Stimulated activated effector memory CD8-positive, alpha-beta T cell treated with anti-CD3 and anti-CD28 coated beads, Interleukin-12 subunit alpha, Interleukin-12 subunit beta, amount 100 ng/mL, for 72 hours (primary cell): ENCODE measurements at regions not wholly inside any gene's neighbourhood (a gene's known extent, or its start where the extent isn't known, plus 50 kb on each side); places are given as distances from the start of the nearest gene placed in this dataset.

Experiments used
- ATAC-seq: fragments of 150-1000 bp; cut with Tn5 transposase; 2 replicates; pipeline ENCODE4 v1.10.0; 2021
- DNase-seq, 2 donors: peaks; one replicate each; pipeline ENCODE4 v3.0.0; 2021 to 2022; ENCODE audit warnings: low spot score in 2 of 2
- H3K27ac Mint-ChIP-seq: one replicate; pipeline ENCODE4 v1.8.0; 2022; ENCODE audit warnings: mild to moderate bottlenecking, mixed read lengths
- H3K36me3 Mint-ChIP-seq: one replicate; pipeline ENCODE4 v1.8.0; 2022; ENCODE audit warnings: mild to moderate bottlenecking, mixed read lengths
- H3K4me1 Mint-ChIP-seq: one replicate; pipeline ENCODE4 v1.8.0; 2022; ENCODE audit warnings: mixed read lengths
- H3K4me3 Mint-ChIP-seq: one replicate; pipeline ENCODE4 v1.8.0; 2022; ENCODE audit warnings: mild to moderate bottlenecking, mixed read lengths
- H3K9me3 Mint-ChIP-seq: one replicate; pipeline ENCODE4 v1.8.0; 2022; ENCODE audit warnings: mixed read lengths

DNA sequence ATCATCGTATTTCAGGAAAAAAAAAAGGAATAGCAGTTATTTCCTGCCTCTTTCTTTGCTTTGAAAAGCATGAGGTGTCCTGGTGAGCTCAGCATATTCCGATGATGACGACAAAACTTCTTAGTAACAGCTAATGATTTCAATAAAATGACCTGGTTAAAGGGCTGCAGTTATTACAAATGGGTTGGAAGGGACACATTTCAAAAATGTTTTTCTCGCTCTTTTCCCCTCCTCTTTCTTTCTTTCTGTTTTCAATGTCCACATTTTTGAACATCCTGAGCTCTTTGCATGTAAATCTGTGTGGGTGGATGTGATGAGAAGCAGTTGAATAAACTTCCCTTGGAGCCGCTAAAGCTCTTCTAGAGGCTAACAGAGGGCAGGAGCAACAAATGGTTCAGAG is 186.8 kb upstream of the SLC27A6 start:
- Mint-ChIP-seq H3K27ac (no peak overlapping the region), H3K36me3 (no peaks in the 10 kb centered on the region), H3K4me1 (no peaks in the 10 kb centered on the region), H3K4me3 (no peak overlapping the region), H3K9me3 (no peaks in the 10 kb centered on the region)
- no peak for DNase-seq
- ATAC-seq, result no peak

DNA sequence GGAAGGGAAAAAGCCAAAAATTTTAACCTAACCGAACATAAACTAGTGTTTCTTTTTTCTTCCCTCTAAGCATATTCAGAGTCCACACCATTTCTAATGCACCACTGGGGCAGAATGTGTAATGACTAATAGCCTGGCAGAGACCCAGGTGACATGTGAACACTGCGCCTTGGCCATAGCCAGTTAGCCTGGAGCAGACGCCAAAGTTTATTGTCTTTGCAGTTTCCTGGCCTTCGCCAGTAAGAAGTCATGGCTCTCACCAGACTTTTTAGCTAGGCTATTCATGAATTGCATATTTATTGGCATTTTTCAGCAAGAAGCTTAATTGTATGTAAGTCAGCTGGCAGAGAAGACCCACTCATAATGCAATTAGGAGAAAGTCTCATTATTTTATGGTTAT is 182.8 kb upstream of the SLC27A6 start:
- Mint-ChIP-seq H3K4me1 (no peaks in the 10 kb centered on the region), H3K4me3 (no peak overlapping the region), H3K27ac (no peak overlapping the region), H3K36me3 (no peaks in the 10 kb centered on the region), H3K9me3 (no peaks in the 10 kb centered on the region)
- DNase-seq, result no peak
- no peak for ATAC-seq

GRCh38 chr5:128784726-128785125 is 180.6 kb upstream of the SLC27A6 start:
- no peaks in the 10 kb centered on the region for H3K36me3 Mint-ChIP-seq
- no peaks in the 10 kb centered on the region for H3K9me3 Mint-ChIP-seq
- H3K4me1 Mint-ChIP-seq, result no peaks in the 10 kb centered on the region
- H3K27ac Mint-ChIP-seq, result no peak overlapping the region
- no peak for ATAC-seq
- no peak overlapping the region for H3K4me3 Mint-ChIP-seq
- no peak for DNase-seq

- Mint-ChIP-seq H3K4me1 (no peaks in the 10 kb centered on the region), H3K4me3 (no peak overlapping the region), H3K9me3 (no peaks in the 10 kb centered on the region), H3K27ac (no peak overlapping the region), H3K36me3 (no peaks in the 10 kb centered on the region)
- ATAC-seq (peak; percentile 53), DNase-seq (no peak)
These were observed 174.0 kb upstream of the SLC27A6 start for GRCh38 chr5:128791312-128791711.

DNA sequence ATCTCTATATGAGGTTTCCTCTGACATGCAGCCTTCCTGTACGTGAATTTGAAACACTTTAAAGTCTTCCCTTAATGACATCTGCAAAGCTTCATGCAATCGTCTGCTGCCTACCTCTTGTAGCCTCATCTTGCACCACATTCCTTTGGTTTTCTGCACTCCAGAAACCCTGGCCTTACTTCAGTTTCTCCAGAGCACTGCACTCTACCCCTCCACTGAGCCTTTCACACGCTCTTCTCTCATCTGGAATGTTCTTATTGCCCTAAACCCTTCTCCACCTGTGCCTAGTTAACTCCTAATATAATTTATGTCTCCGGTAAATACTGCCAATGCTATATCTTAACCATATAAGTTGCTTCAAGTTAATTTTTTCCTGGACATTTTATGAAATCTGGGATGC is 168.8 kb upstream of the SLC27A6 start:
- Mint-ChIP-seq H3K27ac (no peak overlapping the region), H3K4me1 (no peaks in the 10 kb centered on the region), H3K36me3 (no peaks in the 10 kb centered on the region), H3K4me3 (no peak overlapping the region), H3K9me3 (peaks cover 3% of the 10 kb centered on the region)
- DNase-seq (no peak), ATAC-seq (no peak)

- DNase-seq, result no peak
- Mint-ChIP-seq H3K4me1 (no peaks in the 10 kb centered on the region), H3K9me3 (peaks cover 6% of the 10 kb centered on the region), H3K27ac (no peak overlapping the region), H3K36me3 (no peaks in the 10 kb centered on the region), H3K4me3 (no peak overlapping the region)
- ATAC-seq, result no peak
These were observed 166.4 kb upstream of the SLC27A6 start for GRCh38 chr5:128798871-128799270.

GRCh38 chr5:128799945-128800344 is 165.3 kb upstream of the SLC27A6 start:
- Mint-ChIP-seq H3K9me3 (peaks cover 6% of the 10 kb centered on the region), H3K27ac (no peak overlapping the region), H3K36me3 (no peaks in the 10 kb centered on the region), H3K4me3 (no peak overlapping the region), H3K4me1 (no peaks in the 10 kb centered on the region)
- ATAC-seq, result no peak
- DNase-seq, result no peak

- DNase-seq, result no peak
- no peaks in the 10 kb centered on the region for H3K4me1 Mint-ChIP-seq
- no peak overlapping the region for H3K4me3 Mint-ChIP-seq
- ATAC-seq, result no peak
- no peaks in the 10 kb centered on the region for H3K36me3 Mint-ChIP-seq
- H3K9me3 Mint-ChIP-seq, result peaks cover 6% of the 10 kb centered on the region
- H3K27ac Mint-ChIP-seq, result no peak overlapping the region
These were observed 164.9 kb upstream of the SLC27A6 start for GRCh38 chr5:128800377-128800776.

DNA sequence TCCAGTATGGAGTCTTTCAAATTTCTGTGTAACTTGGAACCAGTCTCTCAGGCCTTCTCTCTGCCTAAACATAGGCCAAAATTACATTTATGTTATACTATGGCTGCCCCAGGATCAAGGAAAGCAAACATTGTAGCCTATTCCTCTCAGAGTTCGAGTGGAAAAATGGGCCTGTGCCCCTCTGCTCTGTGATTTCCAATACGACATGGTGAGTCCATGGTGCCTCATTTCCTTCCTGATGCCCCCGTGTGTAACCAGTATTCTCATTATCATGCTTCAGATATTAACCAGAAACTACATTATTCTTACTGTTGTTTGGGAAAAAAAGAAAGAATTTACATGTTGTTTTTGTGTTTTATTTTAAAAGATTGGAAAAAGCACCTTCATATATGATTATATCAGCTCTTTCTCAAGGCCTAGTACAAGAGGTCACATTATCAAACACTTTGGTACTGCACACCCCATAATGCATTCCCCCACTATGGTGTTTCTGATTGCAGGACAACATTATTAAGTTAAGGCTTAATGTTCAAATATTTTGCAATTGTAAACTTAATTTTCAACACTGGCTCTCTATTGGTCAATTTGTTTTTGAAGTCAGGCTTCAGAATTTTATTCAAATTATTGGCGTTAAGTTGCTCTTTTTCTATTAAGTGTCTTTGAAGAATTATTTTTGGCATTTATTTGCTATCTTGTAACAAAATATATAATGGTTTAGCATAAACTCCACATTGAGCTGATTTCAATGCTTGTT is 151.8 kb upstream of the SLC27A6 start:
- Mint-ChIP-seq H3K36me3 (no peaks in the 10 kb centered on the region), H3K4me1 (no peaks in the 10 kb centered on the region), H3K9me3 (peaks cover 12% of the 10 kb centered on the region), H3K27ac (no peak overlapping the region), H3K4me3 (no peak overlapping the region)
- ATAC-seq (no peak), DNase-seq (no peak)

- ATAC-seq, result no peak
These were observed 150.1 kb upstream of the SLC27A6 start for GRCh38 chr5:128815201-128815600.

DNA sequence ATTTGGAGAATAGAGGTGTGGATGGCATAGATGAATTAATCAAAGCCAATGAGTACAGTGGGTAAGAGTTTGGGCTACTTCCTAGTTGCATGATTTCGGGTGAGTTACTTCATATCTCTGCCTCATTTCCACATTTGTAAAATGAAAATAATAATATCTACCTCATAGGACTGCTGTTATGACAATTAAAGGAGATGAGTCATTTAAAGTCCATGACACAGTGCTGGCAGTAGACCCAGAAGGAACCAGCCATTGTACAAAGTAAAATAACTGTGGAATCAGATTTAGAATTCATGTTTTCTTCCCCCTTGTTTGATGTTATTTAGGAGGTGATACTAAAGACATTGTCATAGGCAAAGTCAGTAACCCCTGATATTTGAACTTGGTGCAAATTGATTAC is 139.5 kb upstream of the SLC27A6 start:
- Mint-ChIP-seq H3K4me1 (no peaks in the 10 kb centered on the region), H3K4me3 (no peak overlapping the region), H3K27ac (no peak overlapping the region), H3K36me3 (no peaks in the 10 kb centered on the region), H3K9me3 (peaks cover 3% of the 10 kb centered on the region)
- ATAC-seq (no peak), DNase-seq (no peak)

More at GRCh38 chr5:128815201-128815600, 150.1 kb upstream of the SLC27A6 start:
- no peak overlapping the region for H3K27ac Mint-ChIP-seq
- no peaks in the 10 kb centered on the region for H3K4me1 Mint-ChIP-seq
- DNase-seq, result no peak
- H3K4me3 Mint-ChIP-seq, result no peak overlapping the region
- peaks cover 10% of the 10 kb centered on the region for H3K9me3 Mint-ChIP-seq
- no peaks in the 10 kb centered on the region for H3K36me3 Mint-ChIP-seq

DNA sequence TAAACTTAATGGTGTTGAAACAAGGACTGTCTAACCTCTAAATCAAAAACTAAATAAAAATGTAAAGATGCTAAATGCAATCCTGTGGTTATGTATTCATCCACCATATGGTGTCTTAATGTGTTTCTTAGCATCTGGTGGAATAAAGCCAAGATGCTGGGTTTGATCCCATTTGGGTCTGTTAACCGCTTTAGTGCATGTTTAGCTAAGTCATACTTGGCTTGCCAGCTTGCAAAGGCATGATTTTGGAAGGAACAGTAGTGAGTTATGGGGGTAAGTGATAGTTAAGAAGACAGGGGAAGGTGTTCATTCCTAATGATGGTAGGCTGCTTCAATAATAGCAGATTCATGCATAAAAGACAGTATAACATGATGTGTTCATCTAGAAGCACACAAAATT is 139.0 kb upstream of the SLC27A6 start:
- no peaks in the 10 kb centered on the region for H3K4me1 Mint-ChIP-seq
- no peaks in the 10 kb centered on the region for H3K36me3 Mint-ChIP-seq
- H3K4me3 Mint-ChIP-seq, result no peak overlapping the region
- DNase-seq, result no peak
- no peak for ATAC-seq
- H3K9me3 Mint-ChIP-seq, result peaks cover 3% of the 10 kb centered on the region
- H3K27ac Mint-ChIP-seq, result no peak overlapping the region

DNA sequence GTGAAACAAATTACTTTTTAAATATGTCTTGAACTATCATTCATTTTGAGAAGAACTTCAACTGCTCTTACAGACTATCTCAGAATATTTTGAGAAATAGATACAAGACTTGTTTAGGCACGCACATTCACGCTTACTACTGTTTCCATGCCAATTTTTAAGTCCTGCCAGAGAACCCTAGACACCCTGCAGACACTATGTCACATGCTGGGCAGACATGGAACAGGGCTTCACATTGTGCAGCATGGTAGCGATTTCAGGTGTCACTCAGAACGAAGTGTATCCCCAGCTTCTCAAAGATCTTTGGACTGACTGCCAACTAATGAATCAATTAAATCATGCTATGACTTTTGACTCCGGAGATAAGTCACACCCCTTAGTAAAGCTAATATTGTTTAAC is 128.7 kb upstream of the SLC27A6 start:
- Mint-ChIP-seq H3K27ac (no peak overlapping the region), H3K36me3 (no peaks in the 10 kb centered on the region), H3K9me3 (peaks cover 2% of the 10 kb centered on the region), H3K4me1 (no peaks in the 10 kb centered on the region), H3K4me3 (no peak overlapping the region)
- no peak for DNase-seq
- no peak for ATAC-seq

DNA sequence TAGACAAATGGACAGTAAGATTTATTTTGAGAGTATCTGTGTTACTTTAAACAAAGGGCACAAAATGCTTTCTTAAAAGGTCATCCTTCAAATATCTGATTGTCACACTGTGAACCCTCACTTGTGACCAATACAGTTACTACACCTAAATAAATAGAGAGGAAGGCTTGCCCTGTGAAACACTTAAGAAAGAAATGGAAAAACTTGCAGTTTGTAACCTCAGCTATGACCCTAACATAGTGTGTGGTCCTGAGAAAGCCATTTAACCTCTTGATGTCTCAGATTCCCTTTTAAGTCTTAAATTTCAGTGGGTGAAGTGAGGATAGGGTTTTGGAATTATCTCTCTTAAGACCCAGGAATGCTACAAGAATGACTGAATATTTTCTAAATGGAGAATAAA is 126.7 kb upstream of the SLC27A6 start:
- peaks cover 2% of the 10 kb centered on the region for H3K9me3 Mint-ChIP-seq
- ATAC-seq (no peak), DNase-seq (no peak)
- H3K27ac Mint-ChIP-seq, result no peak overlapping the region
- no peaks in the 10 kb centered on the region for H3K36me3 Mint-ChIP-seq
- no peak overlapping the region for H3K4me3 Mint-ChIP-seq
- no peaks in the 10 kb centered on the region for H3K4me1 Mint-ChIP-seq

- no peak overlapping the region for H3K4me3 Mint-ChIP-seq
- no peak overlapping the region for H3K27ac Mint-ChIP-seq
- H3K36me3 Mint-ChIP-seq, result no peaks in the 10 kb centered on the region
- DNase-seq (no peak), ATAC-seq (no peak)
- peaks cover 4% of the 10 kb centered on the region for H3K9me3 Mint-ChIP-seq
- H3K4me1 Mint-ChIP-seq, result no peaks in the 10 kb centered on the region
These were observed 123.0 kb upstream of the SLC27A6 start for GRCh38 chr5:128842241-128842640.

DNA sequence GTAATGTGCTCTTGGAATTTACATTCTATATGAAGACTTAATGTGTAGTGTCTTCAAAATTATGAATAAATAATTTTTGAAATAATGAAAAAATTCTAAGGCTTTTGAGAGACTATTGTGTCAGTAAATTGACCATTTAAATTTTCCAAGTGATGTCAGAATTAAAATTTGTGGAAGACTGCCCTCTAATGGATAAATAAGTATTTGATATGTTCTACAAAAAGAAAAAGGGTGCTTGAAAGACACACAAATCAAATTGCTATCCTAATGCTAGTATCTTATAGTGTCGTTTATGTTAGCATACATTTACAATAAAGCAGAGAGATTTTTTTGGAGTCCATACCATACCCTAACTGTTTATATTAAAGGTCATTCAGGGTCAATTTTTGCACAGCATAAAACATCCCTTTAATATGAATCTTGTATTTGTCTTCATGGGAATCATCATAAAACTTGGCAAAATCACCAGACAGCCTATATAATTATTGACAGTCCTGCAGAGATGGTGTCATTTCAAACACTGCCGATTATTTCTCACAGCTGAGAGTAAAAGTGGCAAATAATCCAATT is 120.8 kb upstream of the SLC27A6 start:
- no peak for DNase-seq
- ATAC-seq, result no peak
- no peaks in the 10 kb centered on the region for H3K36me3 Mint-ChIP-seq

More for the DNA sequence above, 120.8 kb upstream of the SLC27A6 start:
- Mint-ChIP-seq H3K9me3 (peaks cover 17% of the 10 kb centered on the region), H3K27ac (no peak overlapping the region), H3K4me3 (no peak overlapping the region), H3K4me1 (no peaks in the 10 kb centered on the region)
